Heart left ventricle (tissue), 13 donors: ENCODE measurements at regions not wholly inside any gene's neighbourhood (a gene's known extent, or its start where the extent isn't known, plus 50 kb on each side); places are given as distances from the start of the nearest gene placed in this dataset.

Experiments used
- CTCF ChIP-seq, 12 donors: fragments of 200-600 bp; sonication (generic) in 4 of 12; IDR thresholded peaks; one replicate each; pipeline versions ENCODE4 v1.5.0 to v1.8.0; 2018 to 2022; ENCODE audit warnings: antibody characterized with exemption in 12 of 12, mild to moderate bottlenecking in 5 of 12
- POLR2A ChIP-seq, 2 donors: fragments of 450-650 bp; IDR thresholded peaks; one replicate each; pipeline ENCODE4 v1.6.1; 2017; ENCODE audit warnings: antibody characterized with exemption in 2 of 2, mild to moderate bottlenecking in 2 of 2, moderate library complexity in 2 of 2
- donor health status: ischemic (EF 13 %, LVEDD 7.1; RV severe dilation, severe dysfunction).
- donor health status: DM: no; HTN: yes; CAD: no.
- donor health status: DM: no; HTN: no; CAD: no.
- donor health status: ischemic (EF 25% LVEDD 6.9; RV normal size, moderate dysfunction).
- donor health status: ischemic (EF 25% LVEDD 5.7; RV mildly dilated, moderate dysfunction).
- donor health status: ischemic (EF 35%, LVEDD 5.7; RV mildly dilated, moderate dysfunction).
- donor health status: nonischemic (EF 11% LVEDD 7.7; RV severe dilation, severe dysfunction).
- donor health status: DM: yes; HTN: yes; CAD: no.
- donor health status: PGD.
- donor health status: ischemic (EF 29% LVEDD 5.4; RV normal size, mild dysfunction).
- donor health status: nonischemic (EF 23%, LVEDD 6.1; RV moderate dilation, normal function).

GRCh38 chrX:95797344-95797743, 887.3 kb upstream of the DIAPH2 start:
- TF ChIP-seq CTCF (IDR thresholded peaks at IDR 0.05) (no peak), POLR2A (IDR thresholded peaks at IDR 0.05) (no peak)
